Heart left ventricle (tissue), 16 donors: ENCODE measurements at regions not wholly inside any gene's neighbourhood (a gene's known extent, or its start where the extent isn't known, plus 50 kb on each side); places are given as distances from the start of the nearest gene placed in this dataset.

Experiments used
- ATAC-seq, 4 donors: fragments of 200-7000 bp; cut with Tn5 transposase; one replicate each; pipeline ENCODE4 v1.9.1; 2020 to 2022; ENCODE audit warnings: moderate library complexity in 4 of 4, mild to moderate bottlenecking in 3 of 4, moderate number of reproducible peaks in 1 of 4
- DNase-seq, 5 donors: peaks; one replicate each; pipeline ENCODE4 v3.0.0-alpha.2; 2020
- H3K27ac ChIP-seq, 12 donors: fragments of 200-600 bp; sonication (generic) in 4 of 12; one replicate each; pipeline versions ENCODE4 v1.5.0 to v1.8.0; 2016 to 2022; ENCODE audit warnings: mild to moderate bottlenecking in 2 of 12
- H3K27me3 ChIP-seq, 9 donors: fragments of 200-600 bp; sonication (generic) in 2 of 9; one replicate each; pipeline versions ENCODE4 v1.5.1 to v1.8.0; 2016 to 2022; ENCODE audit warnings: mild to moderate bottlenecking in 3 of 9
- H3K36me3 ChIP-seq, 9 donors: fragments of 200-600 bp; sonication (generic) in 2 of 9; one replicate each; pipeline versions ENCODE4 v1.5.0 to v1.8.0; 2018 to 2022; ENCODE audit warnings: mild to moderate bottlenecking in 2 of 9
- H3K4me1 ChIP-seq, 12 donors: fragments of 200-600 bp; sonication (generic) in 4 of 12; one replicate each; pipeline versions ENCODE4 v1.5.0 to v1.8.0; 2016 to 2022; ENCODE audit warnings: mild to moderate bottlenecking in 3 of 12
- H3K4me3 ChIP-seq, 12 donors: fragments of 200-600 bp; sonication (generic) in 4 of 12; one replicate each; pipeline versions ENCODE4 v1.5.0 to v1.8.0; 2017 to 2022; ENCODE audit warnings: mild to moderate bottlenecking in 9 of 12, moderate library complexity in 4 of 12
- H3K9me3 ChIP-seq, 12 donors: fragments of 200-600 bp; sonication (generic) in 4 of 12; one replicate each; pipeline versions ENCODE4 v1.5.0 to v1.8.0; 2016 to 2022; ENCODE audit warnings: mild to moderate bottlenecking in 1 of 12
- CTCF ChIP-seq, 12 donors: fragments of 200-600 bp; sonication (generic) in 4 of 12; IDR thresholded peaks; one replicate each; pipeline versions ENCODE4 v1.5.0 to v1.8.0; 2018 to 2022; ENCODE audit warnings: antibody characterized with exemption in 12 of 12, mild to moderate bottlenecking in 5 of 12
- POLR2A ChIP-seq, 2 donors: fragments of 450-650 bp; IDR thresholded peaks; one replicate each; pipeline ENCODE4 v1.6.1; 2017; ENCODE audit warnings: antibody characterized with exemption in 2 of 2, mild to moderate bottlenecking in 2 of 2, moderate library complexity in 2 of 2
- WGBS, 4 donors: extraction: QIAGEN DNeasy Blood & Tissue Kit in 2 of 4; methylation state at CpG; one replicate each; pipeline versions ENCODE4 v1.1.5 to v1.1.7; 2013 to 2018; 5-methylcytosine and 5-hydroxymethylcytosine counted together
- intact Hi-C, 10 donors: fragments of 100-400 bp; cut with DNase I; formaldehyde crosslinking; loops; one replicate each; pipeline versions ENCODE4 v1.11.1 to v1.14.2; 2022
- donor health status: ischemic (EF 13 %, LVEDD 7.1; RV severe dilation, severe dysfunction).
- donor health status: healthy with polysubstance abuse.
- donor health status: DM: no; HTN: yes; CAD: no.
- donor health status: DM: no; HTN: no; CAD: no.
- donor health status: ischemic (EF 25% LVEDD 6.9; RV normal size, moderate dysfunction).
- donor health status: ischemic (EF 25% LVEDD 5.7; RV mildly dilated, moderate dysfunction).
- donor health status: healthy.
- donor health status: DM: yes; HTN: yes; CAD: no.
- donor health status: ischemic (EF 35%, LVEDD 5.7; RV mildly dilated, moderate dysfunction).
- donor health status: nonischemic (EF 11% LVEDD 7.7; RV severe dilation, severe dysfunction).
- donor health status: DM: yes; HTN: yes; CAD: no.
- donor health status: PGD.
- donor health status: ischemic (EF 29% LVEDD 5.4; RV normal size, mild dysfunction).
- donor health status: nonischemic (EF 23%, LVEDD 6.1; RV moderate dilation, normal function).

- Histone ChIP-seq H3K36me3 (no peaks in the 10 kb centered on the region), H3K27me3 (no peaks in the 10 kb centered on the region), H3K4me3 (no peak overlapping the region), H3K27ac (no peak overlapping the region), H3K9me3 (peaks cover 0 to 8% (median 0%) of the 10 kb centered on the region in 12 donors), H3K4me1 (peaks cover 0 to 17% (median 0%) of the 10 kb centered on the region in 12 donors)
- intact Hi-C loops, result no loop called here
- ATAC-seq (no peak), DNase-seq (no peak)
- TF ChIP-seq POLR2A (IDR thresholded peaks at IDR 0.05) (no peak), CTCF (IDR thresholded peaks at IDR 0.05) (no peak)
- 53 to 60% (median 57%) methylated on average over 7 of the region's 7 CpGs for WGBS, 4 donors
These were observed 991.5 kb downstream of the ADGRL3 start for GRCh38 chr4:62191451-62192240.

GRCh38 chr4:62170235-62170634 lies 970.1 kb downstream of the ADGRL3 start:
- H3K27me3 ChIP-seq, result no peaks in the 10 kb centered on the region
- no peak for ATAC-seq
- WGBS, 4 donors, result 50 to 59% (median 54%) methylated on average over 1 of the region's 1 CpG
- H3K9me3 ChIP-seq, result peaks cover 0 to 2% (median 0%) of the 10 kb centered on the region in 12 donors
- intact Hi-C loops, result no loop called here
- peaks cover 0 to 6% (median 1%) of the 10 kb centered on the region in 12 donors for H3K4me1 ChIP-seq
- DNase-seq, result no peak
- no peak overlapping the region for H3K27ac ChIP-seq
- TF ChIP-seq CTCF (IDR thresholded peaks at IDR 0.05), result no peak
- no peak for TF ChIP-seq POLR2A (IDR thresholded peaks at IDR 0.05)
- peaks cover 0 to 8% (median 0%) of the 10 kb centered on the region in 9 donors for H3K36me3 ChIP-seq
- H3K4me3 ChIP-seq, result no peak overlapping the region

GRCh38 chr4:62168681-62169080 lies 968.6 kb downstream of the ADGRL3 start:
- 66 to 82% (median 75%) methylated on average over 1 of the region's 1 CpG for WGBS, 4 donors
- peaks cover 0 to 2% (median 0%) of the 10 kb centered on the region in 12 donors for H3K9me3 ChIP-seq
- TF ChIP-seq CTCF (IDR thresholded peaks at IDR 0.05) (no peak), POLR2A (IDR thresholded peaks at IDR 0.05) (no peak)
- peaks cover 0 to 6% (median 1%) of the 10 kb centered on the region in 12 donors for H3K4me1 ChIP-seq
- no peak for DNase-seq
- no peaks in the 10 kb centered on the region for H3K27me3 ChIP-seq
- ATAC-seq, result no peak
- intact Hi-C loops, result no loop called here
- no peak overlapping the region for H3K27ac ChIP-seq
- peaks cover 0 to 11% (median 0%) of the 10 kb centered on the region in 9 donors for H3K36me3 ChIP-seq
- no peak overlapping the region for H3K4me3 ChIP-seq

- intact Hi-C loops, result no loop called here
- Histone ChIP-seq H3K4me3 (no peak overlapping the region), H3K4me1 (peaks cover 0 to 12% (median 0%) of the 10 kb centered on the region in 12 donors), H3K27ac (no peak overlapping the region), H3K36me3 (peaks cover 0 to 9% (median 0%) of the 10 kb centered on the region in 9 donors), H3K9me3 (peaks cover 0 to 2% (median 0%) of the 10 kb centered on the region in 12 donors), H3K27me3 (no peaks in the 10 kb centered on the region)
- DNase-seq, result no peak
- WGBS, 4 donors, result 67 to 77% (median 76%) methylated on average over 1 of the region's 1 CpG
- ATAC-seq, result no peak
- no peak for TF ChIP-seq POLR2A (IDR thresholded peaks at IDR 0.05)
- TF ChIP-seq CTCF (IDR thresholded peaks at IDR 0.05), result no peak
These were observed 962.5 kb downstream of the ADGRL3 start for GRCh38 chr4:62162606-62163005.
